Ectodermal cell (in vitro differentiated cells): ENCODE measurements at regions not wholly inside any gene's neighbourhood (a gene's known extent, or its start where the extent isn't known, plus 50 kb on each side); places are given as distances from the start of the nearest gene placed in this dataset.
"Not testable (repeated sequence)": the region's sequence is repeated elsewhere in the genome, so short reads cannot be mapped to it uniquely, and the experiment has no call there.

Experiments
- H3K27ac ChIP-seq: 2 replicates; pipeline ENCODE4 v1.7.0; 2013; ENCODE audit warnings: mild to moderate bottlenecking, low read depth, low read length; ENCODE audit not compliant: insufficient read depth, poor library complexity, severe bottlenecking
- H3K27me3 ChIP-seq: 2 replicates; pipeline ENCODE4 v1.7.0; 2013; ENCODE audit warnings: mild to moderate bottlenecking, low read length; ENCODE audit not compliant: insufficient read depth, control insufficient read depth, poor library complexity, severe bottlenecking
- H3K36me3 ChIP-seq: one replicate; pipeline ENCODE4 v1.7.0; 2013; ENCODE audit warnings: low read length; ENCODE audit not compliant: control insufficient read depth, insufficient read depth
- H3K4me1 ChIP-seq: one replicate; pipeline ENCODE4 v1.7.0; 2013; ENCODE audit warnings: low read length; ENCODE audit not compliant: control insufficient read depth, insufficient read depth
- H3K4me3 ChIP-seq: 2 replicates; pipeline ENCODE4 v1.7.0; 2013; ENCODE audit warnings: low read depth, low read length, control low read depth; ENCODE audit not compliant: insufficient read depth
- H3K9me3 ChIP-seq: 2 replicates; pipeline ENCODE4 v1.7.0; 2013; ENCODE audit warnings: mild to moderate bottlenecking, low read length, moderate library complexity; ENCODE audit not compliant: control insufficient read depth
- WGBS, 2 experiments: methylation state at CpG; one replicate each; pipeline ENCODE4 v1.1.7; 2013; ENCODE audit warnings: missing lambda C conversion rate in 2 of 2; 5-methylcytosine and 5-hydroxymethylcytosine counted together

- Histone ChIP-seq H3K4me1 (no peaks in the 10 kb centered on the region), H3K4me3 (no peak overlapping the region), H3K27me3 (no peaks in the 10 kb centered on the region), H3K27ac (no peak overlapping the region), H3K9me3 (no peaks in the 10 kb centered on the region), H3K36me3 (no peaks in the 10 kb centered on the region)
- 92 to 94% methylated on average over 12 to 13 of the region's 13 CpGs for WGBS, 2 experiments
Observed at GRCh38 chr5:154654486-154655371, 100.4 kb upstream of the LARP1 start.

DNA sequence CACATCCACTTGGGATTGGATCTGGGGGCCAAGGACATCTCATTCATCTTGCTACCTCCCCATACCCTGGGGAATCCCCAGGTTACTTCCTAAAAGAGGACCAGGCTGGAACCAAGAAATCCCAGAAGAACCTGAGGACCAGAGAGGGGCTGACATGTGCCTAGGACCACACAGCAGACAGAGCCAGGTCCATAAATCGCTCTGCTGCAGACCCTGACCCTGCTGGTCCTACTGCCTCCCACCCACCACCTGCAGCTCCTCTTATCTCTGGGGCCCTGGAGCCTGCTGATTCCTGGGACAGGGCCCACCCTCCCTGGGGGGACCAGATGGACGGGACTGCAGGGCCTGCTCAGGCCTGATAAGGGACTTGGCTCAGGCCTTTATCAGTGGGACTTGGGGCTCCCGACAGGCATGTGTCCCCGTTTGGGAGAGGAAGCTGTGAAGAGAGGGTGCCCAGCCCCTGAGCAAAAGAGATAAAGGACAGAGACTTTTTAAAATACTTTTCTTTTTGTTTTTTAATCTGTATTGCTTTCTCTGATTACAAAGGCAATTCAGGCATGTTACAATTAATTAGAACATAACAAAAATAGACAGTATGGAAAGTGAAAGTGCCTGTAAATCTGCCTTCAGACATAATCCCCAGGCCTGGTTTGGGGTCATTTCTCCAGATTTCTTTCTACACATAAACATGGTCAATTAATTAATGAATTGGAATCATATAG, 101.3 kb upstream of the LARP1 start:
- no peaks in the 10 kb centered on the region for H3K36me3 ChIP-seq
- H3K4me3 ChIP-seq: no peak overlapping the region
- no peaks in the 10 kb centered on the region for H3K4me1 ChIP-seq
- WGBS, 2 experiments: 81 to 82% methylated on average over 4 of the region's 4 CpGs
- H3K27ac ChIP-seq: no peak overlapping the region
- H3K9me3 ChIP-seq: no peaks in the 10 kb centered on the region
- no peaks in the 10 kb centered on the region for H3K27me3 ChIP-seq

- Histone ChIP-seq H3K9me3 (no peaks in the 10 kb centered on the region), H3K27ac (no peak overlapping the region), H3K4me1 (no peaks in the 10 kb centered on the region), H3K27me3 (no peaks in the 10 kb centered on the region), H3K36me3 (no peaks in the 10 kb centered on the region), H3K4me3 (no peak overlapping the region)
- 88 to 91% methylated on average over 3 of the region's 3 CpGs for WGBS, 2 experiments
Observed at GRCh38 chr5:154653418-154653763, 101.8 kb upstream of the LARP1 start.

- no peaks in the 10 kb centered on the region for H3K36me3 ChIP-seq
- H3K9me3 ChIP-seq: no peaks in the 10 kb centered on the region
- 90 to 92% methylated on average over 5 of the region's 5 CpGs for WGBS, 2 experiments
- no peaks in the 10 kb centered on the region for H3K27me3 ChIP-seq
- no peak overlapping the region for H3K27ac ChIP-seq
- H3K4me1 ChIP-seq: no peaks in the 10 kb centered on the region
- no peak overlapping the region for H3K4me3 ChIP-seq
Observed at GRCh38 chr5:154652746-154653417, 102.3 kb upstream of the LARP1 start.

DNA sequence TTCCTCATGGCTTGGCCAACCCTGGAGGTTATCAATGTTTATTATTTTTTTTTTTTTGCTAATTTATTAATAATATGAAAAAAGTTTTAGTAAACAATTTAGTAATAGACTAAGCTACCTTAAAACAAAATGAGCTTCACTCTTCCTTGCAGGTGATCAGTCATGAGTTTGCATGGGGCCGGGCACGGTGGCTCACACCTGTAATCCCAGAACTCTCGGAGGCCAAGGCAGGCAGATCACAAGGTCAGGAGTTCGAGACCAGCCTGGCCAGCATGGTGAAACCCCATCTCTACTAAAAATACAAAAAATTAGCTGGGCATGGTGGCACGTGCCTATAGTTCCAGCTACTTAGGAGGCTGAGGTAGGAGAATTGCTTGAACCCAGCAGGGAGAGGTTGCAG, 103.4 kb upstream of the LARP1 start:
- H3K27ac ChIP-seq, H3K4me1 ChIP-seq, H3K36me3 ChIP-seq, H3K4me3 ChIP-seq, H3K27me3 ChIP-seq, H3K9me3 ChIP-seq: not testable (repeated sequence)
- WGBS, 2 experiments: 84 to 94% methylated on average over 5 of the region's 5 CpGs

- H3K36me3 ChIP-seq: no peaks in the 10 kb centered on the region
- H3K27ac ChIP-seq: no peak overlapping the region
- 93 to 96% methylated on average over 9 of the region's 9 CpGs for WGBS, 2 experiments
- peaks cover 5% of the 10 kb centered on the region for H3K27me3 ChIP-seq
- no peaks in the 10 kb centered on the region for H3K9me3 ChIP-seq
- H3K4me1 ChIP-seq: no peaks in the 10 kb centered on the region
- no peak overlapping the region for H3K4me3 ChIP-seq
Observed at GRCh38 chr5:154648706-154649105, 106.5 kb upstream of the LARP1 start.

GRCh38 chr5:154648229-154648628, 106.9 kb upstream of the LARP1 start:
- no peak overlapping the region for H3K27ac ChIP-seq
- no peak overlapping the region for H3K4me3 ChIP-seq
- peaks cover 5% of the 10 kb centered on the region for H3K27me3 ChIP-seq
- WGBS, 2 experiments: 91 to 92% methylated on average over 16 of the region's 16 CpGs
- no peaks in the 10 kb centered on the region for H3K36me3 ChIP-seq
- no peaks in the 10 kb centered on the region for H3K9me3 ChIP-seq
- H3K4me1 ChIP-seq: no peaks in the 10 kb centered on the region

DNA sequence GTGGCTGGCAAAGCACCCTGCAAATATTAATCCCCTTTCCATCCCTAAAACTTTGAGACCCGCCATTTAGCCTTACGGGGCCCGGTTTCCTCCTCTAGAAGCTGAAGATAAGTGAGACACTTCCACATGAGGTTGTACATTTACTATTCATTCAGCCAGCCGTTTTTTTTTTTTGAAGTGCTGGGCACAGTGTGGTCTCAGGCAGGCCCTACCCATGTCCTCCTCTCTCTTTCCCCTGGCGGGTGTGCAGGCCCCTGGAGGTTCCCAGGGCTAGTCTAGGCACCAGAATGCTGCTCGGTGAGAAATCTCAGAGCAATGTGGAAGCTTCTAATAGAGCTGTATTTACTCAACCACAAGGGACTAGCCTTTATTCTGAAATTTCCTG, 107.4 kb upstream of the LARP1 start:
- Histone ChIP-seq H3K27me3 (peaks cover 5% of the 10 kb centered on the region), H3K9me3 (no peaks in the 10 kb centered on the region), H3K4me1 (no peaks in the 10 kb centered on the region), H3K4me3 (no peak overlapping the region), H3K27ac (no peak overlapping the region), H3K36me3 (no peaks in the 10 kb centered on the region)
- WGBS, 2 experiments: 80 to 85% methylated on average over 6 of the region's 6 CpGs

DNA sequence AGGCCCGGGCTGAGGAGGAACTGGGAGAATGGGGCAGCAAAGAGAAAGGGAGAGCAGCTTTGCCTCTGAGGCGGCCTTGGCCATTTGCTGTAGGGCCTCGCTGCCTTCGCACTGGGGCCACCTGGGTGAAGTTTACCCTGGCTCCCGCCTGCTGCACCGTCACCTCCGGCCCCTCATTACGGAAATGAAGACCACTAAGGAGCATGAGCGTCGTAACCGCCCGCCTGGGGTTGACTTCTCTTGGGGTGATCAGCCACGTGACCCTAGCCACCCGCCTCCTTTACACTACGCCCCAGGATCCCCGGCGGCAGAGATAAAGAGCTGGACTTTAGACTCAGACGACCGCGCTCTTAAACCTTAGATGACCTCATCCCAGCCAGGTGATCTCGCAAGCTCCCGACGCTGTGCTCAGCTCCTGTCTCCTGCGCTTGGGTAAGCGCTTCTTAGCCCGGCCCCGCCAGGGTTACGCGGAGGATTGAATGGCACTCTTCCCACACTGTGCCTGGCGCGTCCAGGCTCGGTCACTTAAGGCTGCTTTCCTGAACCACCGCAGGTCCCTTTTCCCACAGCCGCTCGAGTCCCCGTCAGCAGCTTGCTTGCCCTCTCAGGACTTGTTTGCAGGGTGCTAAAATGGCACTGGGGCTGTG, 107.9 kb upstream of the LARP1 start:
- no peak overlapping the region for H3K27ac ChIP-seq
- H3K4me3 ChIP-seq: no peak overlapping the region

GRCh38 chr5:154646745-154647113, 108.4 kb upstream of the LARP1 start:
- Histone ChIP-seq H3K27ac (no peak overlapping the region), H3K4me1 (no peaks in the 10 kb centered on the region), H3K36me3 (no peaks in the 10 kb centered on the region), H3K9me3 (no peaks in the 10 kb centered on the region), H3K4me3 (no peak overlapping the region), H3K27me3 (peaks cover 5% of the 10 kb centered on the region)
- 89 to 93% methylated on average over 24 of the region's 24 CpGs for WGBS, 2 experiments

More for the DNA sequence above, 107.9 kb upstream of the LARP1 start:
- Histone ChIP-seq H3K9me3 (no peaks in the 10 kb centered on the region), H3K36me3 (no peaks in the 10 kb centered on the region), H3K27me3 (peaks cover 5% of the 10 kb centered on the region), H3K4me1 (no peaks in the 10 kb centered on the region)
- 67 to 72% methylated on average over 36 of the region's 36 CpGs for WGBS, 2 experiments
